Esophagus muscularis mucosa (tissue), 4 donors: ENCODE measurements at regions not wholly inside any gene's neighbourhood (a gene's known extent, or its start where the extent isn't known, plus 50 kb on each side); places are given as distances from the start of the nearest gene placed in this dataset.
A peak's percentile ranks its signal among the peaks of the same experiment; 100 is the strongest.

Source experiments
- DNase-seq: peaks from one replicate; pipeline ENCODE4 v3.0.0-alpha.2; 2017; ENCODE audit errors: extremely low spot score
- H3K27ac ChIP-seq, 4 donors: fragments of 200-600 bp; sonication (generic); replicated peaks in 1 of 4; 1 replicate in 3 of 4; 2 replicates in 1 of 4; pipeline ENCODE4 v1.5.1; 2016 to 2019; ENCODE audit warnings: mild to moderate bottlenecking in 1 of 4
- H3K27me3 ChIP-seq, 4 donors: fragments of 200-600 bp; sonication (generic); one replicate each; pipeline versions ENCODE4 v1.5.1 to v1.6.0; 2016 to 2019
- H3K36me3 ChIP-seq, 4 donors: fragments of 200-600 bp; sonication (generic); one replicate each; pipeline ENCODE4 v1.5.1; 2016 to 2019
- H3K4me1 ChIP-seq, 4 donors: fragments of 200-600 bp; sonication (generic); one replicate each; pipeline ENCODE4 v1.5.1; 2016 to 2019
- H3K4me3 ChIP-seq, 4 donors: fragments of 200-600 bp; sonication (generic); 1 replicate in 2 of 4; 2 replicates in 2 of 4; pipeline ENCODE4 v1.5.1; 2016 to 2019; ENCODE audit warnings: mild to moderate bottlenecking in 4 of 4, moderate library complexity in 1 of 4
- H3K9me3 ChIP-seq, 4 donors: fragments of 200-600 bp; sonication (generic); 1 replicate in 3 of 4; 2 replicates in 1 of 4; pipeline ENCODE4 v1.5.1; 2016 to 2019
- EP300 ChIP-seq: sonication (generic); formaldehyde crosslinking; IDR thresholded peaks from one replicate; pipeline ENCODE4 v1.6.1; 2017; ENCODE audit warnings: antibody characterized with exemption
- POLR2A ChIP-seq: fragments of 450-650 bp; IDR thresholded peaks from one replicate; pipeline ENCODE4 v1.6.1; 2017; ENCODE audit warnings: antibody characterized with exemption, moderate library complexity, mild to moderate bottlenecking, low read depth
- POLR2AphosphoS5 ChIP-seq, 2 donors: sonication (generic); formaldehyde crosslinking; IDR thresholded peaks; one replicate each; pipeline ENCODE4 v1.6.1; 2017; ENCODE audit warnings: antibody characterized with exemption in 2 of 2
- WGBS: methylation state at CpG from one replicate; pipeline ENCODE4 v1.1.5; 2018; 5-methylcytosine and 5-hydroxymethylcytosine counted together
- intact Hi-C: fragments of 100-400 bp; cut with DNase I; formaldehyde crosslinking; loops from one replicate; pipeline ENCODE4 v1.15.1; 2023
- TF ChIP-seq, protein P1 (sequence below), 3 experiments: fragments of 200-600 bp in 2 of 3; fragments of 450-650 bp in 1 of 3; sonication (generic) in 2 of 3; IDR thresholded peaks; one replicate each; pipeline ENCODE4 v1.5.1; 2017 to 2019; ENCODE audit warnings: antibody characterized with exemption in 3 of 3, mild to moderate bottlenecking in 2 of 3, moderate library complexity in 1 of 3

DNA sequence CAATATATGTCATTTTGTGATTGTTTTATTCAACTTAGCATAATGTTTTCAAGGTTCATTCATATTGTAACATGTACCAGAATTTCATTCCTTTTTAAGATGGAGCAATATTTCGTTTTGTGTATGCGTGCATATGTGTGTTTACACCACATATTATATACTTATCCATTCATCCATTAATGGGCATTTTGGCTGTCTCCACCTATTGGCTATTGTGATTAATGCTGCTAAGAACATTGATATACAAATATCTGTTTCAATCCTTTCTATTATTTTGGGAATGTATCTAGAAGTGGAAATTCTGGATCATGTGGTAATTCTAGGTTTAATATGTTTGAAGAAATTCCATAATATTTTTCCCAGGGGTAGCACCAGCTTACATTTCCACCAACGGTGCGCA lies 403.9 kb upstream of the LMCD1 start:
- no peak overlapping the region for H3K27ac ChIP-seq
- H3K9me3 ChIP-seq: no peaks in the 10 kb centered on the region
- no peaks in the 10 kb centered on the region for H3K4me1 ChIP-seq
- H3K27me3 ChIP-seq: no peaks in the 10 kb centered on the region
- no peak overlapping the region for H3K4me3 ChIP-seq
- DNase-seq: no peak
- TF ChIP-seq EP300: no peak
- TF ChIP-seq, protein P1, sequence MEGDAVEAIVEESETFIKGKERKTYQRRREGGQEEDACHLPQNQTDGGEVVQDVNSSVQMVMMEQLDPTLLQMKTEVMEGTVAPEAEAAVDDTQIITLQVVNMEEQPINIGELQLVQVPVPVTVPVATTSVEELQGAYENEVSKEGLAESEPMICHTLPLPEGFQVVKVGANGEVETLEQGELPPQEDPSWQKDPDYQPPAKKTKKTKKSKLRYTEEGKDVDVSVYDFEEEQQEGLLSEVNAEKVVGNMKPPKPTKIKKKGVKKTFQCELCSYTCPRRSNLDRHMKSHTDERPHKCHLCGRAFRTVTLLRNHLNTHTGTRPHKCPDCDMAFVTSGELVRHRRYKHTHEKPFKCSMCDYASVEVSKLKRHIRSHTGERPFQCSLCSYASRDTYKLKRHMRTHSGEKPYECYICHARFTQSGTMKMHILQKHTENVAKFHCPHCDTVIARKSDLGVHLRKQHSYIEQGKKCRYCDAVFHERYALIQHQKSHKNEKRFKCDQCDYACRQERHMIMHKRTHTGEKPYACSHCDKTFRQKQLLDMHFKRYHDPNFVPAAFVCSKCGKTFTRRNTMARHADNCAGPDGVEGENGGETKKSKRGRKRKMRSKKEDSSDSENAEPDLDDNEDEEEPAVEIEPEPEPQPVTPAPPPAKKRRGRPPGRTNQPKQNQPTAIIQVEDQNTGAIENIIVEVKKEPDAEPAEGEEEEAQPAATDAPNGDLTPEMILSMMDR (IDR thresholded peaks at IDR 0.05): no peak
- no peak for TF ChIP-seq POLR2AphosphoS5 (IDR thresholded peaks at IDR 0.05)
- no peak for TF ChIP-seq POLR2A
- WGBS: 96% methylated on average over 4 of the region's 4 CpGs
- intact Hi-C loops: no loop called here
- H3K36me3 ChIP-seq: no peaks in the 10 kb centered on the region

DNA sequence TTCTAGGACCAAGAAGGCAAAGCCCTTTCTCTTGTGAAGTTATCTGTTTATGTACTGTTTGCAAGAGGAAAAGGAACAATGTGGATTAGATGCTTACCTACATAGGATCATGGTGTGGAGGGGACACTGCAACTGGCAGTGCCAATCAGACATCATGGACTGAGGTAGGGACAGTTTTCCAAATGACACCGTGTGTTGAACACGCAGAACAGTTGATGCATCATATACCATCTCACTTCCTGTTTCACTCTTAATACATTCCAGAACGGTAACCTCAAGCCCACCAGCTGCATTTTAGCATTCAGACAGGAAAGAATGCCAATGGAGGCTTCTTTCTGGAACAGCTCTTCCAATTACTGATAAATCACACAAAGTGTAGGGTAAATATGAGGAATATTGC lies 397.7 kb upstream of the LMCD1 start:
- intact Hi-C loops: no loop called here
- no peak for DNase-seq
- 68% methylated on average over 3 of the region's 3 CpGs for WGBS

DNA sequence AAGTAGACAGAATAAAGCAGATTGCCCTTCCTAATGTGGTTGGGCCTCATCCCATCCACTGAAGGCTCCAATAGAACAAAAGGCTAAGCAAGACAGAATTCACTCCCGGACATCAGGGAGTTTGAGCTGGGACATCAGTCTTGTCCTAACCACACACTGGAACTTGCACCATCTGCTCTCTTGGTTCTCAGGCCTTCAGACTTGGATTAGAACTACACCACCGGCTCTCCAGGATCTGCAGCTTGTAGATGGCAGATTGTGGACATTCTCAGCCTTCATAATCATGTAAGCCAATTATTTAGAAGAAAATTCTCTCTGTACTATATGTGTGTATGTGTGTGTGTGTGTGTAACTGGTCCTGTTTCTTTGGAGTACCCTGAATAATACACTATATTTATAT lies 394.7 kb upstream of the LMCD1 start:
- Histone ChIP-seq H3K4me1 (peaks cover 0 to 12% (median 9%) of the 10 kb centered on the region in 4 donors), H3K36me3 (no peaks in the 10 kb centered on the region), H3K4me3 (no peak overlapping the region), H3K27me3 (no peaks in the 10 kb centered on the region), H3K27ac (no peak overlapping the region), H3K9me3 (no peaks in the 10 kb centered on the region)
- intact Hi-C loops: no loop called here
- TF ChIP-seq, protein P1 (IDR thresholded peaks at IDR 0.05): no peak
- TF ChIP-seq EP300 (no peak), POLR2A (no peak), POLR2AphosphoS5 (IDR thresholded peaks at IDR 0.05) (no peak)
- no peak for DNase-seq
- 93% methylated on average over 2 of the region's 2 CpGs for WGBS

More for the DNA sequence above, 397.7 kb upstream of the LMCD1 start:
- Histone ChIP-seq H3K27ac (no peak overlapping the region), H3K36me3 (no peaks in the 10 kb centered on the region), H3K9me3 (no peaks in the 10 kb centered on the region), H3K27me3 (no peaks in the 10 kb centered on the region), H3K4me3 (no peak overlapping the region), H3K4me1 (no peaks in the 10 kb centered on the region)
- TF ChIP-seq EP300: no peak

DNA sequence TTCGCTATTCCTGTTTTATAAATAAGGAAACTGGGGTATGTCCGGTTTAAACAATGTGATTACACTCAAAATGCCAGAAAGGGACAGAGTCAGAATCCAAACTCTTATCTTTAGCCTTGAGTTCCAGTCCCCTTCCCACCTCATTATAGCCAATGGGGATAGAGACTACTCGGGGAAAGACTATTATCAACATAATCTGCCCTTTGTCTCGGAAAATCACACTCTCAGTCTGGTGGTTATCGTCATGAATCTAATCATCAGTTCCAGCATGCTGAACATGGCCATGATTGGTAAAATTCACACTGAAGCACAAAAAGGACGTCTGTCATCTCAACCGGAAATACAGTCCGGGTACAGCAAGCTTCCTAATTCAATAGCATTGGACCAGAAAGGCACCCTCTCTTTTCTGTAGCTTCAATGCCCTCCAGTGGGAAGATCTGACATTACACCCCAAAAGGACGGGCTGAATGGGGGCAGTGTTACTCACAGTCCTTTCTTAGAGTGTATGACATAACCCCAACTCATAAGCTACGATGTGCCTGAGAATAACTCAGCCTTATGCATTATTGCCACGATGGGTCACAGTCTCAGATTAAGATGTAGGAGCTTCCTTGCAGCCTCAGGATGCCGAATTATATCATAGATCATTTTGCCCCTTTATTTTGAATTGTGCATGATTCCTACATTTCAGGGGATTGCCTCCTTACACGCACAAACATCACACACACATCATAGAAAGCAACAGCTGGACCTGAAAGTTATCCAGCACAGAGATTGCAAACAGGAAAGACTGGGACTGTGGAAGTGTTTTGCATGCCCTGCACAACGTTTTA lies 390.4 kb upstream of the LMCD1 start:
- TF ChIP-seq, protein P1 (IDR thresholded peaks at IDR 0.05): peak; percentile 72 to 86 (median 77)
- TF ChIP-seq POLR2AphosphoS5 (IDR thresholded peaks at IDR 0.05): no peak
- no peak for TF ChIP-seq EP300
- DNase-seq: no peak
- no peaks in the 10 kb centered on the region for H3K36me3 ChIP-seq
- WGBS: 20% methylated on average over 14 of the region's 14 CpGs
- intact Hi-C loops: loop anchor here (5.0 to 10.0 kb wide), 3 partner anchors 191 to 1326 kb away; no protein-coding TSS in a partner anchor
- peak overlapping the region in 3 of 4 donors; percentile 5 to 38 (median 13) for H3K4me3 ChIP-seq
- H3K27me3 ChIP-seq: no peaks in the 10 kb centered on the region
- H3K27ac ChIP-seq: no peak overlapping the region
- peaks cover 0 to 12% (median 9%) of the 10 kb centered on the region in 4 donors for H3K4me1 ChIP-seq
- no peaks in the 10 kb centered on the region for H3K9me3 ChIP-seq

DNA sequence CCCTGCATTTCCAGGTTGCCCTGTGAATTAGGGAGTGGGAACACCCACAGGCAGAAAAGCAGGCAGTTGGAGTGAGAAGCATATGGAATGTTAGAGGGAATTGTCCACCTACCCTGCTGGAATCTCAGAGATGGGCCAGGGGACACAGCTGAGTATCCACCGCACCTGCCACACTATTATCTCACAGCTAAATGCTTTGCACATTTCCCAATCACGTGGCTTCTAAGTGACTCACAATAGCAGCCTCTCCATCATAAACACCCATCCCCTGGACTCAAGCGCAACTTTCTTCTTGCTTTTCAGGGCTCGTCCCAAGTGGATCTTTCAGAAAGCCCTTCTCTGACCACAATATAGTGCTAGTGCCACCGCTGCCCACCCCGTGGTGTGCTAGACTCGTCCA lies 389.0 kb upstream of the LMCD1 start:
- TF ChIP-seq POLR2A: no peak
- TF ChIP-seq POLR2AphosphoS5 (IDR thresholded peaks at IDR 0.05): no peak
- TF ChIP-seq, protein P1 (IDR thresholded peaks at IDR 0.05): no peak
- TF ChIP-seq EP300: no peak
- intact Hi-C loops: loop anchor here (5.0 to 10.0 kb wide), 3 partner anchors 190 to 1328 kb away; no protein-coding TSS in a partner anchor
- Histone ChIP-seq H3K27me3 (no peaks in the 10 kb centered on the region), H3K36me3 (no peaks in the 10 kb centered on the region), H3K27ac (no peak overlapping the region), H3K9me3 (no peaks in the 10 kb centered on the region), H3K4me3 (no peak overlapping the region), H3K4me1 (peaks cover 0 to 12% (median 9%) of the 10 kb centered on the region in 4 donors)
- no peak for DNase-seq
- 65% methylated on average over 7 of the region's 7 CpGs for whole genome bisulfite sequencing
